AG09319 (cell line): ENCODE measurements at regions not wholly inside any gene's neighbourhood (a gene's known extent, or its start where the extent isn't known, plus 50 kb on each side); places are given as distances from the start of the nearest gene placed in this dataset.
"Not testable (repeated sequence)": the region's sequence is repeated elsewhere in the genome, so short reads cannot be mapped to it uniquely, and the experiment has no call there.

Experiments used
- DNase-seq: peaks from one replicate; pipeline ENCODE4 v3.0.0-alpha.2; 2010; ENCODE audit warnings: low read depth; ENCODE audit errors: extremely low read depth
- CTCF ChIP-seq: IDR thresholded peaks from 2 replicates; pipeline ENCODE4 v1.5.1; 2011; ENCODE audit warnings: low read depth, mild to moderate bottlenecking, inconsistent platforms, low read length, moderate library complexity

GRCh38 chr4:16413814-16414555 lies 187.7 kb upstream of the TAPT1 start:
- DNase-seq: no peak
- TF ChIP-seq CTCF: no peak

GRCh38 chr4:16411501-16412085 lies 185.3 kb upstream of the TAPT1 start:
- TF ChIP-seq CTCF: no peak
- no peak for DNase-seq

- not testable (repeated sequence) for DNase-seq
Observed at GRCh38 chr4:16393216-16393615, 166.9 kb upstream of the TAPT1 start.

- TF ChIP-seq CTCF: no peak
- DNase-seq: no peak
Observed at GRCh38 chr4:16391196-16391595, 164.9 kb upstream of the TAPT1 start.

- TF ChIP-seq CTCF: no peak
- no peak for DNase-seq
Observed at GRCh38 chr4:16387448-16387847, 161.2 kb upstream of the TAPT1 start.

GRCh38 chr4:16386711-16387320 lies 160.5 kb upstream of the TAPT1 start:
- no peak for DNase-seq
- TF ChIP-seq CTCF: no peak

- no peak for DNase-seq
- no peak for TF ChIP-seq CTCF
Observed at GRCh38 chr4:16384576-16384975, 158.3 kb upstream of the TAPT1 start.
